Heart left ventricle (tissue), 13 donors: ENCODE measurements at regions not wholly inside any gene's neighbourhood (a gene's known extent, or its start where the extent isn't known, plus 50 kb on each side); places are given as distances from the start of the nearest gene placed in this dataset.

Experiments used
- POLR2A ChIP-seq, 2 donors: fragments of 450-650 bp; IDR thresholded peaks; one replicate each; pipeline ENCODE4 v1.6.1; 2017; ENCODE audit warnings: antibody characterized with exemption in 2 of 2, mild to moderate bottlenecking in 2 of 2, moderate library complexity in 2 of 2
- TF ChIP-seq, protein P1 (sequence below), 12 donors: fragments of 200-600 bp; sonication (generic) in 4 of 12; IDR thresholded peaks; one replicate each; pipeline versions ENCODE4 v1.5.0 to v1.8.0; 2018 to 2022; ENCODE audit warnings: antibody characterized with exemption in 12 of 12, mild to moderate bottlenecking in 5 of 12
- donor health status: ischemic (EF 13 %, LVEDD 7.1; RV severe dilation, severe dysfunction).
- donor health status: DM: no; HTN: yes; CAD: no.
- donor health status: DM: no; HTN: no; CAD: no.
- donor health status: ischemic (EF 25% LVEDD 6.9; RV normal size, moderate dysfunction).
- donor health status: ischemic (EF 25% LVEDD 5.7; RV mildly dilated, moderate dysfunction).
- donor health status: ischemic (EF 35%, LVEDD 5.7; RV mildly dilated, moderate dysfunction).
- donor health status: nonischemic (EF 11% LVEDD 7.7; RV severe dilation, severe dysfunction).
- donor health status: DM: yes; HTN: yes; CAD: no.
- donor health status: PGD.
- donor health status: ischemic (EF 29% LVEDD 5.4; RV normal size, mild dysfunction).
- donor health status: nonischemic (EF 23%, LVEDD 6.1; RV moderate dilation, normal function).

DNA sequence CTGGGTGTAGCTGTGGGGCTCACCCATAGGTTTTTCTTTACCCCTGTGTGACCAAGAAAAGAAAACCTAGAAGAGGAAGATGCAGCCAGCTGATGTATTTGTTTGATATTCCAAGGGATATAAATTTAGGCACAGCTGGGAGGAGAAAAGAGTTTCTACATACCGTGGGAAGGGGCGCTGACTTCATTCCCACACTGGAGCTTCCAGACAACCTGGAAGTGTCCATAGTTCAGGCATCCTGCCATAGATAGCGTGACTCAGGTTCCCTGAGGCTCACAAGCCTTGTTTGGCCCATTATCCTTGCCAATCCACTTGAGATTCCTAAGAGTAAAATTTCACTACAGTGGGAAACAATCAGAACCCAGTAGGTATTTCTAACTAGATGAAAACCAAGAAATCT is 371.7 kb upstream of the NRP1 start:
- TF ChIP-seq, protein P1, sequence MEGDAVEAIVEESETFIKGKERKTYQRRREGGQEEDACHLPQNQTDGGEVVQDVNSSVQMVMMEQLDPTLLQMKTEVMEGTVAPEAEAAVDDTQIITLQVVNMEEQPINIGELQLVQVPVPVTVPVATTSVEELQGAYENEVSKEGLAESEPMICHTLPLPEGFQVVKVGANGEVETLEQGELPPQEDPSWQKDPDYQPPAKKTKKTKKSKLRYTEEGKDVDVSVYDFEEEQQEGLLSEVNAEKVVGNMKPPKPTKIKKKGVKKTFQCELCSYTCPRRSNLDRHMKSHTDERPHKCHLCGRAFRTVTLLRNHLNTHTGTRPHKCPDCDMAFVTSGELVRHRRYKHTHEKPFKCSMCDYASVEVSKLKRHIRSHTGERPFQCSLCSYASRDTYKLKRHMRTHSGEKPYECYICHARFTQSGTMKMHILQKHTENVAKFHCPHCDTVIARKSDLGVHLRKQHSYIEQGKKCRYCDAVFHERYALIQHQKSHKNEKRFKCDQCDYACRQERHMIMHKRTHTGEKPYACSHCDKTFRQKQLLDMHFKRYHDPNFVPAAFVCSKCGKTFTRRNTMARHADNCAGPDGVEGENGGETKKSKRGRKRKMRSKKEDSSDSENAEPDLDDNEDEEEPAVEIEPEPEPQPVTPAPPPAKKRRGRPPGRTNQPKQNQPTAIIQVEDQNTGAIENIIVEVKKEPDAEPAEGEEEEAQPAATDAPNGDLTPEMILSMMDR (IDR thresholded peaks at IDR 0.05) = no peak
- TF ChIP-seq POLR2A (IDR thresholded peaks at IDR 0.05) = no peak
